ENCODE measurements at regions not wholly inside any gene's neighbourhood (a gene's known extent, or its start where the extent isn't known, plus 50 kb on each side); places are given as distances from the start of the nearest gene placed in this dataset.

DNA sequence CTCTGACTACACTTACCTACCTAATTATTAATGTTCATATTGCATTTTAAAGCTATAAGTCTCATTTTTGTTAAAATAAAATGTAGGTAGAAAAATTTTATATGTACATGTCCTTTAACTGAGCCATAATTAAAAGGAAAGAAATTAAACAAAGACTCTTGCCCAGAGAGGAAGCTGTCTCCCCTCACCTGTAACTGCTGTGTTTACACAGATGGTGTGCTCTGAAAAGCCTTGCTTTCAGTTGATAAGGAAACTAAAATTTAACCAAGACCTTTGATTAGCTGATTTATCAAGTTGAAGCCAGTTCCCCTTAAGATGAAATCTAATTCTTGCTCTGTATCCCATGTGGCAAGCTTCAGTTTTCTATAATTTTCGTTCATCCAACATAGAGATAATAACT lies 213.5 kb downstream of the LYPLAL1 start:
- H3K4me2 ChIP-seq (ENCODE audit: insufficient read depth in 1 of 2, low read depth in 2 of 2, low read length in 2 of 2) = no peak overlapping the region
- H3K79me1 ChIP-seq (ENCODE audit: low read depth, low read length) = no peaks in the 10 kb centered on the region
- no peak overlapping the region for H3K23ac ChIP-seq (ENCODE audit: insufficient read length)
- DNase-seq (ENCODE audit: low read depth in 1 of 2, low spot score in 2 of 2) (no peak), FAIRE-seq (no peak)
- no peak overlapping the region for H3K14ac ChIP-seq (ENCODE audit: insufficient read length)
- H3K9ac ChIP-seq (replicated peaks in 1 of 4; ENCODE audit: extremely low read depth in 1 of 4, low read depth in 3 of 4, low read length in 3 of 4) = no peak overlapping the region
- H2AFZ ChIP-seq (ENCODE audit: low read length) = no peak overlapping the region
- ChIA-PET POLR2A (ENCODE audit: partially characterized antibody) (no interaction called here), CTCF (ENCODE audit: partially characterized antibody) (interaction anchor here (1.1 to 4.0 kb wide), 8 partner anchors 9 to 279 kb away, joined by 3 to 19 read pairs (median 6); no protein-coding TSS in a partner anchor)
- H4K20me1 ChIP-seq (replicated peaks in 1 of 2; ENCODE audit: control insufficient read depth in 1 of 2, insufficient read depth in 2 of 2, low read length in 2 of 2) = no peaks in the 10 kb centered on the region
- WGBS, 2 experiments (ENCODE audit: extremely low coverage in 1 of 2, insufficient coverage in 1 of 2, insufficient read length in 1 of 2, insufficient replicate concordance in 2 of 2, low coverage in 1 of 2, low lambda C conversion rate in 2 of 2, missing lambda C conversion rate in 1 of 2) = 87% methylated on average over 1 of the region's 1 CpG; no CpG with 5 or more reads in 1 of the 2 experiments
- H3K4me3 ChIP-seq (ENCODE audit: extremely low read depth in 1 of 4, insufficient read depth in 2 of 4, low read depth in 3 of 4, low read length in 4 of 4) = no peak overlapping the region
- H3K56ac ChIP-seq (replicated peaks; ENCODE audit: insufficient read length, low read depth, low read length) = no peak overlapping the region
- no peak overlapping the region for H2BK120ac ChIP-seq (replicated peaks; ENCODE audit: low read depth, low read length)
- H4K8ac ChIP-seq (ENCODE audit: extremely low read depth, insufficient read depth, low read length) = no peak overlapping the region
- H2BK12ac ChIP-seq (ENCODE audit: low read depth, low read length) = no peak overlapping the region
- H3K27me3 ChIP-seq (replicated peaks in 1 of 4; ENCODE audit: control insufficient read depth in 3 of 4, extremely low read depth in 1 of 4, insufficient read depth in 3 of 4, low read length in 3 of 4) = no peaks in the 10 kb centered on the region
- no peaks in the 10 kb centered on the region for H3K79me2 ChIP-seq (ENCODE audit: control insufficient read depth in 1 of 2, insufficient read depth in 2 of 2, low read length in 2 of 2)
- H3K23me2 ChIP-seq (ENCODE audit: low read depth, low read length) = no peaks in the 10 kb centered on the region
- H3K4ac ChIP-seq (replicated peaks; ENCODE audit: insufficient read length, low read depth, low read length) = no peak overlapping the region
- no peak overlapping the region for H3K18ac ChIP-seq (ENCODE audit: extremely low read depth, low read length)
- H2BK5ac ChIP-seq (ENCODE audit: low read depth, low read length) = no peak overlapping the region
- H4K5ac ChIP-seq (ENCODE audit: insufficient read length, low read depth, low read length) = no peak overlapping the region
- H3K27ac ChIP-seq (ENCODE audit: low read depth, low read length) = no peak overlapping the region
- H3K4me1 ChIP-seq (replicated peaks in 1 of 4; ENCODE audit: control insufficient read depth in 3 of 4, insufficient read depth in 4 of 4, low read length in 3 of 4) = no peaks in the 10 kb centered on the region
- TF ChIP-seq EGR1 (IDR thresholded peaks at IDR 0.05; ENCODE audit: borderline replicate concordance, low read depth, low read length) = no peak
- TF ChIP-seq ASH2L (IDR thresholded peaks at IDR 0.05; ENCODE audit: low read length) = no peak
- no peak for TF ChIP-seq CEBPB (IDR thresholded peaks at IDR 0.05; ENCODE audit: low read depth, low read length)
- H4K91ac ChIP-seq (replicated peaks; ENCODE audit: insufficient read length, low read length) = no peak overlapping the region
- H2AK5ac ChIP-seq (ENCODE audit: low read depth, low read length) = no peak overlapping the region
- no peak overlapping the region for H2BK15ac ChIP-seq (ENCODE audit: low read length)
- H3K9me3 ChIP-seq (ENCODE audit: insufficient read depth in 2 of 2, low read depth in 1 of 2, low read length in 1 of 2) = no peaks in the 10 kb centered on the region
- H2BK20ac ChIP-seq (ENCODE audit: low read length) = no peak overlapping the region
- no peaks in the 10 kb centered on the region for H3K36me3 ChIP-seq (ENCODE audit: control insufficient read depth in 2 of 4, insufficient read depth in 4 of 4, low read length in 3 of 4)
